Esophagus squamous epithelium (tissue), 5 donors: ENCODE measurements at regions not wholly inside any gene's neighbourhood (a gene's known extent, or its start where the extent isn't known, plus 50 kb on each side); places are given as distances from the start of the nearest gene placed in this dataset.

Source experiments
- DNase-seq: peaks from one replicate; lab custom pipeline; 2025; lab: John Stamatoyannopoulos, UW
- H3K27ac ChIP-seq, 4 donors: fragments of 200-600 bp; sonication (generic); one replicate each; pipeline ENCODE4 v1.5.1; 2016 to 2019; ENCODE audit warnings: mild to moderate bottlenecking in 1 of 4
- H3K27me3 ChIP-seq, 4 donors: fragments of 200-600 bp; sonication (generic); 1 replicate in 3 of 4; 2 replicates in 1 of 4; pipeline versions ENCODE4 v1.5.1 to v1.6.0; 2017 to 2021; ENCODE audit warnings: antibody characterized with exemption in 1 of 4
- H3K36me3 ChIP-seq, 3 donors: fragments of 200-600 bp; sonication (generic); one replicate each; pipeline ENCODE4 v1.5.1; 2016 to 2019
- H3K4me1 ChIP-seq, 3 donors: fragments of 200-600 bp; sonication (generic); one replicate each; pipeline ENCODE4 v1.5.1; 2017 to 2019
- H3K4me3 ChIP-seq, 4 donors: fragments of 200-600 bp; sonication (generic); 1 replicate in 3 of 4; 2 replicates in 1 of 4; pipeline ENCODE4 v1.5.1; 2016 to 2019; ENCODE audit warnings: mild to moderate bottlenecking in 2 of 4, moderate library complexity in 1 of 4
- H3K9me3 ChIP-seq, 3 donors: fragments of 200-600 bp; sonication (generic); one replicate each; pipeline ENCODE4 v1.5.1; 2016 to 2019
- POLR2A ChIP-seq, 4 donors: fragments of 450-650 bp; IDR thresholded peaks; one replicate each; pipeline ENCODE4 v1.6.1; 2017; ENCODE audit warnings: antibody characterized with exemption in 4 of 4, mild to moderate bottlenecking in 4 of 4, moderate library complexity in 3 of 4
- WGBS, 2 donors: methylation state at CpG; one replicate each; pipeline ENCODE4 v1.1.5; 2018; 5-methylcytosine and 5-hydroxymethylcytosine counted together
- intact Hi-C: fragments of 100-400 bp; cut with DNase I; formaldehyde crosslinking; loops from one replicate; pipeline ENCODE4 v1.15.0; 2022
- TF ChIP-seq, protein P1 (sequence below), 6 experiments: fragments of 450-650 bp in 4 of 6; fragments of 200-600 bp in 2 of 6; sonication (generic) in 2 of 6; IDR thresholded peaks; one replicate each; pipeline ENCODE4 v1.5.1; 2016 to 2019; ENCODE audit warnings: antibody characterized with exemption in 6 of 6, mild to moderate bottlenecking in 4 of 6, moderate library complexity in 4 of 6
- donor health status: DM: yes; HTN: yes; CAD: no.

DNA sequence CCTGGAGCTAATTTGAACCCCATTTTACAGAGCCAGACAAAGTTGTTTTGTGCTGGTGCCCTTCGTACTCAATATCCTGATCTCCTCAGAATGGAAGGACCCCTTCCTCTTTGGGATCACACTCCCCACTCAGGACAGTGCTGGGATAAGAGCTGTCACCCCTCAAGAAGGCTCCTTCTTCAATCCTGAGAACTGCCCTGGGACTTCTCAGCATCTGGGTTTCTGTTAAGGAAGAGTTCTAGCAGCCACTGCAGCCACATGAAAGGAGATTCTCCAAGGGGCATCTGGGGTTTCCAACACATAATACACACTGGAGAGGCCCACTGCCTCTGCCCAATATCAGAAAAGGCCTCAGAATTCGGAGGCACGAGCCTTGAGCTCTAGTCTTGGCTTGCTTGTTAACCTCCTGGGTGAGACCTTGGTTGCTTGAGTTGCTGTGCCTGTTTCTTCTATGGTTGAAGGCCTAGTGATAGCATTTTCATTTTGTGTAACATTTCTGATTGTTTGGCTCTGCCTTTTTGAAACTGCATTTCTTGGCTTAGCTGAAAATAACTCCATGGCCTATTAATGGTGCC, 78.8 kb upstream of the NMNAT3 start:
- Histone ChIP-seq H3K9me3 (no peaks in the 10 kb centered on the region), H3K4me1 (no peaks in the 10 kb centered on the region), H3K27ac (no peak overlapping the region), H3K27me3 (no peaks in the 10 kb centered on the region), H3K4me3 (no peak overlapping the region), H3K36me3 (no peaks in the 10 kb centered on the region)
- intact Hi-C loops, result no loop called here
- TF ChIP-seq, protein P1, sequence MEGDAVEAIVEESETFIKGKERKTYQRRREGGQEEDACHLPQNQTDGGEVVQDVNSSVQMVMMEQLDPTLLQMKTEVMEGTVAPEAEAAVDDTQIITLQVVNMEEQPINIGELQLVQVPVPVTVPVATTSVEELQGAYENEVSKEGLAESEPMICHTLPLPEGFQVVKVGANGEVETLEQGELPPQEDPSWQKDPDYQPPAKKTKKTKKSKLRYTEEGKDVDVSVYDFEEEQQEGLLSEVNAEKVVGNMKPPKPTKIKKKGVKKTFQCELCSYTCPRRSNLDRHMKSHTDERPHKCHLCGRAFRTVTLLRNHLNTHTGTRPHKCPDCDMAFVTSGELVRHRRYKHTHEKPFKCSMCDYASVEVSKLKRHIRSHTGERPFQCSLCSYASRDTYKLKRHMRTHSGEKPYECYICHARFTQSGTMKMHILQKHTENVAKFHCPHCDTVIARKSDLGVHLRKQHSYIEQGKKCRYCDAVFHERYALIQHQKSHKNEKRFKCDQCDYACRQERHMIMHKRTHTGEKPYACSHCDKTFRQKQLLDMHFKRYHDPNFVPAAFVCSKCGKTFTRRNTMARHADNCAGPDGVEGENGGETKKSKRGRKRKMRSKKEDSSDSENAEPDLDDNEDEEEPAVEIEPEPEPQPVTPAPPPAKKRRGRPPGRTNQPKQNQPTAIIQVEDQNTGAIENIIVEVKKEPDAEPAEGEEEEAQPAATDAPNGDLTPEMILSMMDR (IDR thresholded peaks at IDR 0.05), result no peak
- TF ChIP-seq POLR2A (IDR thresholded peaks at IDR 0.05), result no peak
- DNase-seq, result no peak
- 79 to 94% methylated on average over 3 of the region's 3 CpGs for WGBS, 2 donors

DNA sequence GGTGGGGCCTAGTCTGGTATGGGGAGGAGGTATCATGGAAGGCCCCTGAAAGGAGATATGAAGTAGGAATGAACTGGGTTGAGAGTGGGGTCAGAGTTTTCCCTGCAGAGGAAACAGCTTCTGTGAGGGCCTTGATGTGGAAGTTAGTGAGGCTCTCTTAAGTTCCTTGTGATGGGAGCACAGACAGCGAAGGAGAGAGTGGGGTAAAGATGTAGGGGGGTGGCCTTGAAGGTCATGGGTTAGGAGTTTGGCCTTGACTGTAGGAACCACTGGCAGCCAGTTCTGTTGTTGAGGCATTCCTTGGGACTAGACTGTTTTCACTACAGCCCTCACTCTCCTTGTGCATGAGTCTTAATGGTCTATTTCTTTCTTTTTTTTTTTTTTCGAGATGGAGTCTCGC, 77.8 kb upstream of the NMNAT3 start:
- Histone ChIP-seq H3K27me3 (no peaks in the 10 kb centered on the region), H3K9me3 (no peaks in the 10 kb centered on the region), H3K27ac (no peak overlapping the region), H3K36me3 (no peaks in the 10 kb centered on the region), H3K4me1 (no peaks in the 10 kb centered on the region), H3K4me3 (no peak overlapping the region)
- no peak for DNase-seq
- 73 to 78% methylated on average over 2 to 3 of the region's 3 CpGs for WGBS, 2 donors
- no peak for TF ChIP-seq POLR2A (IDR thresholded peaks at IDR 0.05)
- TF ChIP-seq, protein P1 (IDR thresholded peaks at IDR 0.05), result no peak
- intact Hi-C loops, result no loop called here

DNA sequence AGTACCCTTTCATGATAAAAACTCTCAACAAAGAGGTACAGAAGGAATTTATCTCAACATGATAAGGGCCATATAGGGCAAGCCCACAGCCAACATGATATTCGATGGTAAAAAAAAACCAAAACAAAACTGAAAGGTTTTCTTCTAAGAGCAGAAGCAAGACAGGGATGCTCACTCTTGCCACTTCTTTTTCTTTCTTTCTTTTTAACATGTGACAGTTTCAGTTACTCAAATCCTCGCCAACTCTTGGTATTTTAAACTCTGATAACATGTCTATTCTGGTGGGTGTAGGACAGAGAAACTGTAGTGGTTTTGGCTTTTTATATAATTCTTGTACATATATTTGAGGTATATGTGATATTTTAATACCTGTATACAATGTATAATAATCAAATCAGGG, 74.0 kb upstream of the NMNAT3 start:
- no peaks in the 10 kb centered on the region for H3K36me3 ChIP-seq
- no peak for TF ChIP-seq POLR2A (IDR thresholded peaks at IDR 0.05)
- TF ChIP-seq, protein P1 (IDR thresholded peaks at IDR 0.05), result no peak
- no peaks in the 10 kb centered on the region for H3K9me3 ChIP-seq
- intact Hi-C loops, result no loop called here
- no peaks in the 10 kb centered on the region for H3K4me1 ChIP-seq
- H3K27me3 ChIP-seq, result no peaks in the 10 kb centered on the region
- DNase-seq, result no peak
- H3K27ac ChIP-seq, result no peak overlapping the region
- WGBS, 2 donors, result 63 to 81% methylated on average over 2 of the region's 2 CpGs
- no peak overlapping the region for H3K4me3 ChIP-seq

DNA sequence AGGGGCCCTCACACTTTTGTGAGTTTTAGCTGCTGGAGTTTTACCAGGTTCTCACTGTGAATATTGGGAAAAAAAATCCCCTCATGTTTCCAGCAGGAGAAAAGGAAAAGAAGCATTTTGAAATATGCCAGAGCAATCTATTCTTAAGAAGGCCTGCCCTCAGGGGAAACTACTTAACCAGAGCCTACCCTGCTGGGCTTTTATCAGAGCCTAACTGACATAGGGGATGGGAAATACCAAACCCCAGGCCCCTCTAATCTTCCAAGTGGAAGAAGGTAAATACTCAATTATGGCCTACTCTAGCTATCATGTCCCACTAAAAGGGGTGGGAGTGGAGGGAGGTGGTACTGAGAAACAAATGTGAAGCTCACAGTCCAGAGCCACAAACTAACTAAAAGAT, 68.7 kb upstream of the NMNAT3 start:
- Histone ChIP-seq H3K4me3 (no peak overlapping the region), H3K4me1 (no peaks in the 10 kb centered on the region), H3K36me3 (no peaks in the 10 kb centered on the region), H3K27me3 (no peaks in the 10 kb centered on the region), H3K27ac (no peak overlapping the region), H3K9me3 (no peaks in the 10 kb centered on the region)
- DNase-seq, result no peak
- no peak for TF ChIP-seq POLR2A (IDR thresholded peaks at IDR 0.05)
- TF ChIP-seq, protein P1 (IDR thresholded peaks at IDR 0.05), result no peak
- intact Hi-C loops, result no loop called here

DNA sequence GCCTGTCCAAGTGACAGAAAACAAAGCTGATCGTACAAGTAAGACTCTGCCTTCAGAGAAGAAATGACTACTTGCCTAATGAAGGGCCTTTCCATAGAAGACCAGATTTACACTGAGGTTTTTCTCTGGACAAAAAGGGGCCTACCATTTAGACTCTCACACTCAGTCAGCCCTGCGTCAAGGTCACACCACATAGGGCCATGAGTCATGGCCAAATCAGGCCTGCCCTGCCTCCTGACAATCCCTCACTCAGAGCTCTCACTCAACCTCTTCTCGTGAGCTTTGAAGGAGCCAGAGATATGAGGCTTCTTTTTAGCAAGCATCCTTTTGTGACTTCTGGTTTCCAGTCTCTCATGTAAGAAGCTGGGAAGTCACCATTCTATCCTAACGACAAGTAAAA, 68.1 kb upstream of the NMNAT3 start:
- DNase-seq, result no peak
- TF ChIP-seq, protein P1 (IDR thresholded peaks at IDR 0.05), result no peak
- no peak for TF ChIP-seq POLR2A (IDR thresholded peaks at IDR 0.05)
- WGBS, 2 donors, result 50 to 59% methylated on average over 4 of the region's 4 CpGs
- H3K9me3 ChIP-seq, result no peaks in the 10 kb centered on the region
- no peaks in the 10 kb centered on the region for H3K4me1 ChIP-seq
- H3K27me3 ChIP-seq, result no peaks in the 10 kb centered on the region
- intact Hi-C loops, result no loop called here
- H3K36me3 ChIP-seq, result no peaks in the 10 kb centered on the region
- no peak overlapping the region for H3K27ac ChIP-seq
- H3K4me3 ChIP-seq, result no peak overlapping the region
